H1 (cell line): ENCODE measurements at regions not wholly inside any gene's neighbourhood (a gene's known extent, or its start where the extent isn't known, plus 50 kb on each side); places are given as distances from the start of the nearest gene placed in this dataset.

Experiments used
- ASH2L ChIP-seq: fragments of 200-600, 300-600 bp; sonication (generic); IDR thresholded peaks from one replicate; pipeline ENCODE4 v1.7.1; 2017; ENCODE audit warnings: low read length
- CHD1 ChIP-seq: IDR thresholded peaks from 2 replicates; pipeline ENCODE4 v1.6.1; 2012; ENCODE audit warnings: low read depth, low read length, improper control_type of control experiment
- E2F6 ChIP-seq: IDR thresholded peaks from 2 replicates; pipeline ENCODE4 v1.6.1; 2012; ENCODE audit warnings: inconsistent platforms
- JUN ChIP-seq: IDR thresholded peaks from 2 replicates; pipeline ENCODE4 v1.6.1; 2011; ENCODE audit warnings: low read depth, mild to moderate bottlenecking, improper control_type of control experiment, low read length
- JUND ChIP-seq: IDR thresholded peaks from 2 replicates; pipeline ENCODE4 v1.6.1; 2011; ENCODE audit warnings: mild to moderate bottlenecking, improper control_type of control experiment, low read length
- SIRT6 ChIP-seq: IDR thresholded peaks from one replicate; pipeline ENCODE4 v1.7.1; 2012; ENCODE audit warnings: low read length, inconsistent platforms
- TF ChIP-seq, protein P1 (sequence below): IDR thresholded peaks from 2 replicates; pipeline ENCODE4 v1.6.1; 2011; ENCODE audit warnings: low read depth, mild to moderate bottlenecking, low read length; ENCODE audit not compliant: insufficient read depth

- TF ChIP-seq E2F6: no peak
- no peak for TF ChIP-seq ASH2L
- TF ChIP-seq, protein P1, sequence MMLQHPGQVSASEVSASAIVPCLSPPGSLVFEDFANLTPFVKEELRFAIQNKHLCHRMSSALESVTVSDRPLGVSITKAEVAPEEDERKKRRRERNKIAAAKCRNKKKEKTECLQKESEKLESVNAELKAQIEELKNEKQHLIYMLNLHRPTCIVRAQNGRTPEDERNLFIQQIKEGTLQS: no peak
- no peak for TF ChIP-seq CHD1
- TF ChIP-seq JUND: no peak
- no peak for TF ChIP-seq JUN
- no peak for TF ChIP-seq SIRT6
These were observed 144.8 kb upstream of the PIK3R1 start (continued) for GRCh38 chr5:68070591-68071281.
